Activated CD4-positive, CD25-positive, alpha-beta regulatory T cell (primary cell): ENCODE measurements at regions not wholly inside any gene's neighbourhood (a gene's known extent, or its start where the extent isn't known, plus 50 kb on each side); places are given as distances from the start of the nearest gene placed in this dataset.
"Not testable (repeated sequence)": the region's sequence is repeated elsewhere in the genome, so short reads cannot be mapped to it uniquely, and the experiment has no call there.

Source experiments
- DNase-seq, 4 experiments: peaks; one replicate each; lab custom pipeline; 2025; lab: John Stamatoyannopoulos, UW

DNA sequence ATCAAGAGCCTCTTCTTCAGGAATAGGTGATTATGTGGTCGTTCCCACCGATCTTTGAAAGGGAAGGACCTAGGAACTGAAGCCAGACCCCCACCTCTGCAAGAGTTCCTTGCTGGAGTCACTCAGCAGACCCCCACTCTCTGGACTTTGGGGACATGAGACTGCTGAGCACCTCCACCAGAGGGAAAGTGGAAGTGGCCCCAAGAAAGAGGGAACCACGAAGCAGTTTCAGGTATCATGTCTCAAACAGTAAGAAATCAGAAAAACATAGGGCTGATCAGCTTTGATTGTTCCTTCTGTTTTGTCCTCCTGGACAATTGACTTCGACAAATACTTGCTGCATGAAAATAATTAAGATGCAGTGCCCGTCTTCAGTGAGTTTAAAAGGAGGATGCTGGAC, 84.2 kb upstream of the ADORA2B start:
- not testable (repeated sequence) for DNase-seq

DNA sequence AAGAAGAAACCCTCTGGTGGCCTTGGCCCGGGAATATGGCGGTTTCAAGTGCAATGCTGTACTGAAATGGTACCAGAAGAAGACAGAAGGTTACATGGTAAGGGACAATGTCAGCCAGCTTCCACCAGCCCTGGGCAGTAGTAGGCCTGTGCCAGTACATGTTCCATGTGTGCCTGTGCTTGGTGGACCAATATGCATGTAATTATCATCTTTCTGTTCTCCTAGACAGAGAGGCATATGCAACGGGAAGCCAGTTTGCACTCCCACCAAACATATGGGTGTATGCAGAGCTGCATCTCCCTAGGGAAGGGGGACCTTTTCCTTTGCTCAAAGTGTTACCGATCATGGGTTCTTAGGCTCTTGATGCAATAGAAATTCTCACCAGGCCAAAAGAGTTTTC, 80.9 kb upstream of the ADORA2B start:
- DNase-seq, result not testable (repeated sequence)

DNA sequence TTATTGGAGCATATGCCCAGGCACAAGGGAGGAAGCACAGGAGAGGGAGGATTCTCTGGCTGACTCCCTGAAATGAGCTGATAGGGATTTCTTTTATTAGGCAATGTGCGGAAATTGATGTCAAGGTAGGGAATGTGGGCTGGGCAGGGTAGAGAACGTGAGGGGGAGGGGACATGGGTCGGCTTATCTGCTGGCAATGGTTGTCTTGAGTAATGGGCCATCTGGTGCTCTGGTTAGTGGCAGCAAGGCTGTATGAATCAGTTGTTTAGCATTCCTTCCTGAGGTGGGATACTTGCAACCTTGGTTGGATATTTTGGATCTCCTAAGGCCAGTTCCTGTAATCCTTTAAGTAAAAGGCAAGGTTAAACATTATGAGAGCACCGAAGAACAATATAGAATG, 80.5 kb upstream of the ADORA2B start:
- not testable (repeated sequence) for DNase-seq

DNA sequence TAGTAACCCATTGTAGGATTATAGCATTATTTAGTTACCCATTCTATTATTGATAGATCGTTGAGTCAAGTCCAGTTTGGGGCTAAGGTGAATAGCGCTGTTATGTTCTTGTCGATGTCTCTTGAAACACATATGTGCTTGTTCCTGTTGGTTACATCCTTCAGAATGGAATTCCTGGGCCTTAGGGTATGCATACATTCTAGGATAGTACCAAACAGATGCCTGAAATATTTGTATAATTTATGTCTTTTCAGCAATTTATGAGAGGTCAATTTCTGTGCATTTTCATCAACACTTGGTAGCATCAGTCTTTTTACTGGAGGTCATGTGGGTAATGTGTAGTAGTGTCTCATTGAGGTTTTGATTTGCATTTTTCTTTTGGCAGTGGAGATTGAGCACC, 78.9 kb upstream of the ADORA2B start:
- DNase-seq, result not testable (repeated sequence)

DNA sequence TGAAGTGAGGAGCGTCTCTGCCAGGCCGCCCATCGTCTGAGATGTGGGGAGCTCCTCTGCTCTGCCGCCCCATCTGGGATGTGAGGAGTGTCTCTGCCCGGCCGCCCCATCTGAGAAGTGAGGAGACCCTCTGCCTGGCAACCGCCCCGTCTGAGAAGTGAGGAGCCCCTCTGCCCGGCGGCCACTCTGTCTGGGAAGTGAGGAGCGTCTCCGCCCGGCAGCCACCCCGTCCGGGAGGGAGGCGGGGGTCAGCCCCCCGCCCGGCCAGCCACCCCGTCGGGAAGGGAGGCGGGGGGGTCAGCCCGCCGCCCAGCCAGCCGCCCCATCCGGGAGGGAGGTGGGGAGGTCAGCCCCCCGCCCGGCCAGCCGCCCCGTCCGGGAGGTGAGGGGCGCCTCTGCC, 77.6 kb upstream of the ADORA2B start:
- not testable (repeated sequence) for DNase-seq

DNA sequence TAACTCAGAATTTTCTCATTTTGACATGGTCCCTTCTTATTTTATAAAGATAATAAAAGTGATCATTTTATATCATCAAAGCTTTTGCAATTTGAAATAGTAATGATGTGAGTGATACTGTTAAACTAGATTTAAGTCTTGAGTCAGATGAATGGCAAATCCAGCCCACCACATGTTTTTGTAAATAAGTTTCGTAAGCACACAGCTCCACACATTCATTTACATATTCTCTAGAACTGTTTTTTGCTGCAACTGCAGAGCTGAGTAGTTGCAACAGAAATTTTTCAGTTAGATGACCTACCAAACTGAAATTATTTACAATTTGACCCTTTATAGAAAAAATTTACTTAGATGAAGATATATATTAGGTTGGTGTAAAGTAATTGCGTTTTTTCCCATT, 75.1 kb upstream of the ADORA2B start:
- not testable (repeated sequence) for DNase-seq

DNA sequence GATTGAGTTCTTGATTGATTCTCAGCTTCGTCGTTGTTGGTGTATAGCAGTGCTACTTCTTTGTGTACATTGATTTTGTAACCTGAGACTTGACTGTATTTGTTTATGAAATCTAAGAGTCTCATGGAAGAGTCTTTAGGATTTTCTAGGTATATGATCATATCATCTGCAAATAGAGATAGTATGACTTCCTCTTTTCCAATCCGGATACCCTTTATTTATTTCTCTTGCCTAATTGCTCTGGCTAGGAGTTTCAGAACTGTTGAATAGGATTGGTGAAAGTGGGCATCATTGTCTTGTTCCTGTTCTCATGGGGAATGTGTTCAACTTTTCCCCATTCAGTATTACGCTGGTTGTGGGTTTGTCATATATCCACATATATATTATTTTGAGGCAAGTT, 72.3 kb upstream of the ADORA2B start:
- DNase-seq, result not testable (repeated sequence)

DNA sequence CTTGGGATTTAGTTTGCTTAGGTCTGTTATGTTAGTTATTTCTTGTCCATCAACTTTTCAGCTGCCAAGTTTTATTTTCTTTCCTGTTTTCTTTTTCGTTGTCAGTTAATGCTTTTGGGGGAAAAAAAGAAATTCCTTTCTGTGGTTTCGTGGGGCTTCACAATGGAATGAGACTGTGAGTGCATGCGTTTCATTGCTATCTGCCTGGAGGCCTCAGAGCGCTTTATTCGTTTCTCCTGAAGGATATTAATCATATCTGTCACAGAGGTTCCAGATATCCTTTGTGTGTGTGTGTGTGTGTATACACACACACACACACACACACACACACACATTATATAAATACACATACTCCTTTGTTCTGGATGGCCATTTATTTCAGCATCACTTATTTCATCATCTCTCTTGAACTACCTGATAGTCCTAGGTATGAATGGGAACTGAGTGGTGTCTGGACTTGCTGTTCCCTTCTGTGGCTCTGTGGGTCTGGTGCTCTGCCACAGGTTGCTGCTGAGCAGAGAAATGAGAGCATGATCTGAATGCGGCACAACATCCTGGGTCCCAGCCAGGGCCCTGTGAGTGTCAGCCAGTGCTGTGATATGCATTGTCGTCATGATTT, 66.9 kb upstream of the ADORA2B start:
- not testable (repeated sequence) for DNase-seq

DNA sequence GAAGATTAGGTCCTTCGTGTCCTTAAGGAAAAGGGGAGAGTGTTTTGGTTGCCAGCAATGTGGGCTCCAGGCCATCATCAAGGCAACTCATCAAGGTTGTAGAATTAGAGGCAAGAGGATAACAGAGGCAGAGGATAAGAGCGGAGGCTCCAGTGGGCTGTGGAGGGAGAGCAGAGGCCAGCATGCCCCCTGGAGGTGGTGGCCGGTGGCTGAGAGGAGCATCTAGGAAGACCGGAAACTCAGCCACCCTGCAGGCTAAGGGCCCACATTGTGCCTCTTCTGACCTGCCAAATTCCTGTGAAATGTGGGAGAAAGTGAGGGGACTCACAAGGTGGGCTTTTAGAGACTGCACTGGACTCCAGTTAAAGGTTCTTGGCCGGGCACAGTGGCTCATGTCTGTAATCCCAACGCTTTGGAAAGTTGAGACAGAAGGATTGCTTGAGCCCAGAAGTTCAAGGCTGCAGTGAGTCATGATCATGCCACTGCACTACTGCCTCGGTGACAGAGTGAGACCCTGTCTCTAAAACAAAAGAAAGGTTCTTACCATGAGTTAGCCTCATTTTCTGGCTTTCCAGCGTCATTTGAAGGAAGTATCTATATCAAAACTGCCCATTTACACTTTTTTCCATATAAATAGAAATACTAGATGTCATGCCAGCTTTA, 62.7 kb upstream of the ADORA2B start:
- DNase-seq, result no peak

DNA sequence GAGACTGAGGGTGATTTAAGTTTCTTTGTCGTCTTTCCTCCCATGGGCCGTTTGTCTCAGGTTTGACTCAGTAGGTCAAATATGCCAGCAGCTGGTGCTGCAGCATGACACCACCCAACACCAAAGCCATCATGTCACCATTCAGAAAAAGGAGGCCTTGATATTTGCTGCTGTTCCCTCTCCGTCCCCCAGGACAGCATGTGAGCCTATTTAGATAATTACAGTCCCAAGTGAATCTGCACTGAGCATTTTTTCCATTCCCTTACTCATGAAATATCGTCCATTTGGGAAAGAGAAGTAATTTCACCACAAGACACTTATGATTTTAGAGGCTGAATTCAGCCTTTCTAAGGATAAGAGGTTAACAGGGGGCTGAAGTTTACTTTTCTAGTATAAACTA, 62.2 kb upstream of the ADORA2B start:
- DNase-seq, result no peak

DNA sequence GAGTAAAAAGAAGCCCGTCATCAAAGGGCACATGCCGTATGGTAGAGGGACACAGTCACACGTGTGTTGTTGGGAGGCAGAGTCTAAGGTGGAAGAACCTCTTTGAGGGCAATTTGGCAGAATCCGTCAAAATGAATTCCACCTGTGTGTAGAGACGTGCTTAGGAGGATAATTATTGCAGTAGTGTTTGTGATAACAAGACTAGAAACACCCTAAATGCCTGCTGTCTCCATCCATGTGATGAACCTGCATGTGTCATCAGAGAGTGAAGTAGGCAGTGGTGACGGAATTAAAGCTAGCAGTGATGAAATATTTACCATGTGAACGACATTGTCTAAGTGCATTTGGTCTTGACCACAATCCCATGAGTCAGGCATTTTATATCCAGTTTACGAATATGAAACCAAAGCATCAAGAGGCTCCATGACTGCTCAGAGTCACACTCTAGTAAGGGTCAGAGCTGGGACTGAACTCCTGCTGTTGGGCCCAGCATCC, 61.3 kb upstream of the ADORA2B start:
- no peak for DNase-seq

DNA sequence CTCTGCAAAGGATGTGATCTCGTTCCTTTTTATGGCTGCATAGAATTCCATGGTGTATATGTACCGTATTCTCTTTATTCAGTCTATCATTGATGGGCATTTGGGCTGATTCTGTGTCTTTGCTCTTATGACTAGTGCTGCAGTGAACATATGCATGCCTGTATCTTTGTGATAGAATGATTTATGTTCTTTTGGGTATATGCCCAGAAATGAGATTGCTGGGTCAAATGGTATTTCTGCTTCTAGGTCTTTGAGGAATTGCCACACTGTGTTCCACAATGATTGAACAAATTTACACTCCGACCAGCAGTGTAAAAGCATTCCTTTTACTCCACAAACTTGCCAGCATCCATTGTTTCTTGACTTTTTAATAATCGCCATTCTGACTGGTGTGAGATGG, 60.2 kb upstream of the ADORA2B start:
- no peak for DNase-seq

DNA sequence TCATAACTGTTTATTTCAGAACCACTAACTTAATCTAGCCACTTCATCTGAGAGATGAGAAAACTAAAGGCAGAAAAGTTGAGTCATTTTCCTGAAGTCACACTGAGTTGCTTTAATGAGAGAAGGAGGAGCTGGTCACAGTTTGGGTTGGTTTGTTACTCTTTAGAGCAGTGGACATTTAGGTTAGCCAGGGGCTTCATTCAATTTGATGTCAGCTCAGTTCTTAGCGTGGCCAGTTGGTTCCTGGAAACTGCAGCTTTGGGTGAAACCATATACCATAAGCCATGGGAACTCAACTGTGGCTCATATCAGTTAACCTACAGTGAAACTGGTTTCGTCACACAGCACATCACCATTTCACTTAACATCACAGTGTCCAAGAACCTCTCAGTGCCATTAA, 59.2 kb upstream of the ADORA2B start:
- no peak for DNase-seq

DNA sequence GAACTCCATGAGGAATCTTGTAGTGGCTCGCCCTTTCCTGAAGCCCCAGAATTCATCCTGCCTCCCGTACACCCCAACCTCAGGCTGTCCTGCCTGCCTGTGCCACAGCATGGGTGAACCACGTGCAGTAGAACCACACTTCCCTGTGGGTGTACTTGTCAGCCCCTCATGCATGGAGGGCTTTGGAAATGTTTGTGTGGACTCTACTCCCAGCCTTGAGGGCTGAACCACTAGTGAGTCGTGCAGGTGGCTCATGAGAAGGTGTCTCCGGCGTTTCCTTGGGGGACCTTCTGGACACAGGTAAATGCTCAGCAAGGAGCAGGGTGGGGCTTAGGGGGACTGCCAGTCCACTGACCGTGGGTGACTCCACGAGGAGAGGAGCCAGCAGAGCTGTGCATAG, 58.7 kb upstream of the ADORA2B start:
- no peak for DNase-seq

DNA sequence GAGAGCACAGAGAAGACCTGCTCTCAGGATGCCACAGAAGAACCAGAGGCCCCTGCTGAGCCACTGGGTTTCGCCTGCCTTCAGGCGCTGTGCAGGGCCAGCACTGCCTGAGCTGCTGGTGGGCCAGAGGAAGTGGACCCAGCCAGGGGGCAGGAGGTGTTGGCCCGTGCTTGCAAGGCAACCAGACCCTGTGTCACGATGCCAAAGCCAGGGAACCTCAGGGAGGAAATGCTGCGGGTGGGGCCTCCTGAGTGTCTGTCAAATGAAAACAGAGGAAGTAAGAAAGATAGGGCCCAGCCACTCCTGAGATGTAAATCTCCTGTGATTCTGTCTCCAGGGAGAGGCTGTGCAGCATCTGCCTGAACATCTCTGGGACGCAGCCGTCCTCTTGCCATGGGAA, 58.1 kb upstream of the ADORA2B start:
- DNase-seq, result no peak

DNA sequence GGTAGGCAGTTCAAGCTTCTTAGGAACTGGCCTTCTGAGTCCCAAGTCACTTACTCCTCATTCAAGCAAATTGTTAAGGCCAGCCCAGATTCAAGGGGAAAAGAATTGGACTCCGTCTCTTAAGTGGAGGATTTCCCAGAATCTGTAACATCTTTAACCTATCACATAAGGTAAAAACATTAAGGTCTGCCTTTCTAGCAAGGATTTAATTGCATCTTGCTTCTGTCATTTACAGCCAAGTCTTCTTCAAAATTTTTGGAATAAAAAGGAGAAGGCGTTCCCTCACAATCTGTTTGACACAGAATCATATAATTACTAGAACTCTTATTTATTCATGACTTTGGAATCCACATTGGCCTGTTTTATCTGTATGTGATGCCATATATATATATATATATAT, 56.5 kb upstream of the ADORA2B start:
- no peak for DNase-seq

DNA sequence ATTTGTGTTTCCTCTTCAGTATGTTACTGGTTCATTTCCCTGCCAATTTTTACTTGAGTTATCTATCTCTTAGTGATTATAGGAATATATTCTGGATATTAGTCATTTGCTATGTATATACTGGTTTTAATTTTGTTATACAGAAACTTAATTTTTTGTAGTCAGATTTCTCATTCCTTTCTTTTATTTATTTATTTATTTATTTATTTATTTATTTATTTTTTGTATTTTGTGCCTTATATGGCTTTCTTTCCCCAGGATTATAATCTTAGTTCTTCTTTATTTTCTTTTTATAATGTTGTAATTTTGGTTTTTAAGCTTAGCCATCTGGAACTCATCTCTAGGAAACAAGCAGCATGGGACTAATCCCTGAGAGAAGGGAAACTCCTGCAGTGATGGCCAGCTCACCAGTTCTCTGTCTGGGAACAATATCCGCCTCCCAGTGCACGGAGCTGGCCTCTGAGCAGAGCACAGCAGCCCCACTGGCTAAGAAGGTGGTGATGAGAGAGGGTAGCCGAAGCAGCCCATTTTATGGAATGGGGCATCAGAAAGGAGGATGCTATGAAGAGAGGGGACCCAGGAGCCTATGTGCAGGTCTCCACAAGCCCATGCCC, 54.5 kb upstream of the ADORA2B start:
- DNase-seq, result no peak

DNA sequence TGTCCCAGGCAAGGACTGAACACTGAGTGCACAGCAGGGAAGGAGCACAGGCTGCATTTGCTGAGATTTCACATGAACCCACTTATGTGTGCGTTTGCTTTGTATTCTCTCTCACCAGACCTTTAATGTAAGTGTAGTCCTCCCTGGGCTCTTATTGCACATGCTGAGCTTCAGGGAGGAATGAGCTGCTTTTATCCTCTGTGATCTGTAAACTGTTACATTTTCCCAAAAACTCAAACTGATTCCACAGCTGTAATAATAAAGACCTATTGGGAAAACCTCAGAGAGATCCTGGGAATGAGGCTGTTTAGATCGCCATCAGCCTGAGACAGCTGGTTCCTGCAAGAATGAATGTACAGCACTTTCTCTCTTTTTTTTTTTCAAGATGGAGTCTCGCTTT, 53.6 kb upstream of the ADORA2B start:
- no peak for DNase-seq

DNA sequence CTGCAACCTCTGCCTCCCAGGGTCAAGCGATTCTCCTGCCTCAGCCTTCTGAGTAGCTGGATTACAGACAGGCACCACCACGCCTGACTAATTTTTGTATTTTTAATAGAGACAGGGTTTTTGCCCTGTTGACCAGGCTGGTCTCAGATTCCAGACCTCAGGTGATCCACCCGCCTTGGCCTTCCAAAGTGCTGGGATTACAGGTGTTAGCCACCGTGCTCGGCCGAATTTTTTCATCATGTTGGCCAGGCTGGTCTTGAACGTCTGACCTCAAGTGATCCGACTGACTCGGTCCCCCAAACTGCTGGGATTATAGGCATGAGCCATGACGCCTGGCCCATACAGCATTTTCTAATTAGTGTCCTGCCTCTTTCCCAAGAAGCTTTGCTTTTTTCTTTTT, 52.7 kb upstream of the ADORA2B start:
- DNase-seq, result no peak

DNA sequence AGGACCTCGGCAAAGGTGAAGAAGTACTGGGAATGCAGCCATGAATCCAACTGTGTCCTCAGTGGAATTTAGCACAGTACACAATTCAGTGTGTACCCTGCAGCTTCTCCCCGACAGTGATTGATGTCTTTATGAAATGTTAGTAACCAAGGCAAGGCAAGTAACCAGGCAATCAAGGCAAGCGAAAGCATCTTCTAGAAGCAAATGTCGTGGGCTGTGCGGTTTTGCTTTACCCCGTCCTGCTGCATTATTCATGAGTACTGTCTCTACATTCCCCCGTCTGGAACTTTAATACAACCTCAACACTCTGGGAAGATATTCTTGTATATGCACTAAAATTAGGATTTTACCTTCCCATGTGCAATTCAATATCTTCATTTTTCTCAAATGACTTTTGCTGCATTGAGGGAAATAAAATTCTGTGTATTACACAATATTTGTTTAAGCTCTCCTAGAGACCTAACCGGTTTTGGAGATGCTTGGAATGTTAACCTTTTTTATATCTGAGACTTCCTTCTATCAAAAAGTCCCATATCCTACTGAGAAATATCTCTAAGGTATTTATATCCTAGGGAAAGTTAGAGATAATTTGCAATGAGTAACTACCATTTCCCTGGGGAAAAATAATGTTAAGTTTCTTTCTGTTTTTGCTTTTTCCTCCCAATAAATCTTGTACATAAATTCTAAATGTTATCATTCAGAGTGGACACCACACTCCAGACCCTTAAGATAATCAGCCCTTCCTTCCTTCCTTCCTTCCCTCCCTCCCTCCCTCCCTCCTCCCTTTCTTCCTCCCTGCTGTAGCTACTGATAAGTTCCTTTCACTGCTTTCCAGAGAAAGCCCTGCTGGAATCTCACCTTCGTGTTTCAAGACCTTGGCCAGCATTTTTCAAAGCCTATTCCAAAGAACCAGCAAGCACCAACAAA, 51.9 kb upstream of the ADORA2B start:
- DNase-seq, result no peak

DNA sequence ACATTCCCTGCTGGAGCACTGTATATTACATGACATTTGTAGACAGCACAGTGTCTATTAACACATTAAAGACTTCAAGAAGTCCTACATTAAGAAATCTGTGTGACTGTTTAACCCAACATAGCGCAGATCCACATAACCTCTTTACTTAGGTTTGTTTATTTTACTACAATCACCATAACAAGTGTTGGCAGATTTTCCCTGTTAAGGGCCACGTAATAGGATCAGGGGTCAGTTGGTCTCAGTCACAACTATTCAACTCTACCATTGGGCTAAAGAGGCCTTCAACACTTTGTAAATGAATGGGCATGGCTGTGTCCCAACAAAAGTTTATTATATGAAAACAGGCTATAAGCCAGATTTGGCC, 51.3 kb upstream of the ADORA2B start:
- DNase-seq, result no peak

DNA sequence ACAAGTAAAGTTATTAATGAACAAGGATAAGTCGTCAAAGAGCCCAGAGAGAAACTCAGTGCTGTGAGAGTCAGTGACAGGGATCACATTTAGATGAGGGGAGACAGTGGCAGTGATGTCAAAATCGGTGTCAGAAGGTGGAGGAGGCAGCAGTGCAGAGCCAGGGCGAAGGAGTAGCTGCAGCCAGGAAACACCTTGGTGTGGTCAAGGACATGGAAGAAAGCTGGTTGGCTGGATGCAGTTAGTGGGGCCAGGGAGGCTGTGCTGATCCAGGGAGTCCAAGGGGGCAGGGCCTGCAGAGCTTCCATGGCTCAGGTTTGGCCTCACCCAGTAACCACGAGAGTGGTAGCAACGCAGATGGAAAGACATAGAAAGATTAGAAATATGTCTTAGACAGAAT, 50.7 kb upstream of the ADORA2B start:
- no peak for DNase-seq
